ENCODE measurements at regions not wholly inside any gene's neighbourhood (a gene's known extent, or its start where the extent isn't known, plus 50 kb on each side); places are given as distances from the start of the nearest gene placed in this dataset.
A peak's percentile ranks its signal among the peaks of the same experiment; 100 is the strongest.

GRCh38 chrX:143935601-143936000, 51.7 kb downstream of the UBE2NL start:
- no peaks in the 10 kb centered on the region for H3K36me3 ChIP-seq (ENCODE audit: control insufficient read depth in 1 of 2, insufficient read depth in 2 of 2, low read length in 1 of 2)
- WGBS, 2 donors, result 67 to 76% methylated on average over 3 of the region's 3 CpGs
- H3K27ac ChIP-seq (ENCODE audit: low read depth in 1 of 2, low read length in 2 of 2), result no peak overlapping the region
- DNase-seq (no peak), ATAC-seq (ENCODE audit: low FRiP score) (no peak)
- H3K9me3 ChIP-seq (ENCODE audit: control insufficient read depth, low read length), result no peaks in the 10 kb centered on the region
- no peak overlapping the region for H3K4me3 ChIP-seq (ENCODE audit: low read length in 2 of 2)
- intact Hi-C loops (cut with DNase I), result no loop called here
- H3K27me3 ChIP-seq (ENCODE audit: control insufficient read depth in 1 of 2, insufficient read depth in 2 of 2, low read length in 1 of 2), result no peaks in the 10 kb centered on the region
- H3K4me1 ChIP-seq (ENCODE audit: control insufficient read depth in 1 of 2, insufficient read depth in 2 of 2, low read length in 2 of 2), result no peaks in the 10 kb centered on the region

GRCh38 chrX:143940119-143940518, 56.2 kb downstream of the UBE2NL start:
- H3K27ac ChIP-seq (ENCODE audit: low read depth in 1 of 2, low read length in 2 of 2), result no peak overlapping the region
- no peak for ATAC-seq (ENCODE audit: low FRiP score)
- no peaks in the 10 kb centered on the region for H3K27me3 ChIP-seq (ENCODE audit: control insufficient read depth in 1 of 2, insufficient read depth in 2 of 2, low read length in 1 of 2)
- DNase-seq, result no peak
- H3K4me1 ChIP-seq (ENCODE audit: control insufficient read depth in 1 of 2, insufficient read depth in 2 of 2, low read length in 2 of 2), result no peaks in the 10 kb centered on the region
- H3K4me3 ChIP-seq (ENCODE audit: low read length in 2 of 2), result no peak overlapping the region
- WGBS, 2 donors, result 65 to 66% methylated on average over 5 of the region's 5 CpGs
- intact Hi-C loops (cut with DNase I), result no loop called here
- no peaks in the 10 kb centered on the region for H3K36me3 ChIP-seq (ENCODE audit: control insufficient read depth in 1 of 2, insufficient read depth in 2 of 2, low read length in 1 of 2)
- no peaks in the 10 kb centered on the region for H3K9me3 ChIP-seq (ENCODE audit: control insufficient read depth, low read length)

GRCh38 chrX:143945171-143945570, 61.3 kb downstream of the UBE2NL start:
- H3K27me3 ChIP-seq (ENCODE audit: control insufficient read depth in 1 of 2, insufficient read depth in 2 of 2, low read length in 1 of 2), result no peaks in the 10 kb centered on the region
- no peak overlapping the region for H3K4me3 ChIP-seq (ENCODE audit: low read length in 2 of 2)
- H3K36me3 ChIP-seq (ENCODE audit: control insufficient read depth in 1 of 2, insufficient read depth in 2 of 2, low read length in 1 of 2), result no peaks in the 10 kb centered on the region
- no peaks in the 10 kb centered on the region for H3K4me1 ChIP-seq (ENCODE audit: control insufficient read depth in 1 of 2, insufficient read depth in 2 of 2, low read length in 2 of 2)
- WGBS, 2 donors, result 58 to 70% methylated on average over 2 of the region's 2 CpGs
- no peaks in the 10 kb centered on the region for H3K9me3 ChIP-seq (ENCODE audit: control insufficient read depth, low read length)
- ATAC-seq (ENCODE audit: low FRiP score), result no peak
- H3K27ac ChIP-seq (ENCODE audit: low read depth in 1 of 2, low read length in 2 of 2), result no peak overlapping the region
- no peak for DNase-seq
- intact Hi-C loops (cut with DNase I), result no loop called here

GRCh38 chrX:143964549-143964948, 80.7 kb downstream of the UBE2NL start:
- no peaks in the 10 kb centered on the region for H3K36me3 ChIP-seq (ENCODE audit: control insufficient read depth in 1 of 2, insufficient read depth in 2 of 2, low read length in 1 of 2)
- no peak overlapping the region for H3K4me3 ChIP-seq (ENCODE audit: low read length in 2 of 2)
- 67 to 77% methylated on average over 6 of the region's 6 CpGs for WGBS, 2 donors
- H3K27ac ChIP-seq (ENCODE audit: low read depth in 1 of 2, low read length in 2 of 2), result no peak overlapping the region
- no peak for DNase-seq
- ATAC-seq (ENCODE audit: low FRiP score), result no peak
- intact Hi-C loops (cut with DNase I), result no loop called here
- no peaks in the 10 kb centered on the region for H3K9me3 ChIP-seq (ENCODE audit: control insufficient read depth, low read length)
- no peaks in the 10 kb centered on the region for H3K4me1 ChIP-seq (ENCODE audit: control insufficient read depth in 1 of 2, insufficient read depth in 2 of 2, low read length in 2 of 2)
- no peaks in the 10 kb centered on the region for H3K27me3 ChIP-seq (ENCODE audit: control insufficient read depth in 1 of 2, insufficient read depth in 2 of 2, low read length in 1 of 2)

DNA sequence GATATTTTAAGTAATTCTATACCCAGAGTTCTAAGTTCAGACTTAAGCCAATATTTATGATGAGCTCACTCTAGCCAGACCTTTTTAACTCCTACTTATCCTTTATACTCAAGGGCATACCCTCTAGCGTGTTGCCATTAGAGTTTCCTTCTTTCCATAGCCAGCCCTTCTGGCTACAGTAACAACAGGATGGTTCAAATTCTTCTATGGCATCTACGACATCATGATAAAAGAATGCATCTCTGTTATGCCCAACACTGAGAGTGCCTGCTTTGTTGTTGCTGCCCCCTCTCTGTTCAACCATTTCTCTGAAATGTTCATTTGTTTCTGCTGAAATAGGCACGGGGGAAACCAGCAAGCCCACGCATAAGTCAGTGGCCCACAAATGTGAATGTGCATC, 104.5 kb downstream of the UBE2NL start:
- WGBS, 2 donors, result 42 to 43% methylated on average over 4 of the region's 4 CpGs

GRCh38 chrX:143994206-143994605, 110.3 kb downstream of the UBE2NL start:
- Histone ChIP-seq H3K27me3 (ENCODE audit: control insufficient read depth in 1 of 2, insufficient read depth in 2 of 2, low read length in 1 of 2) (no peaks in the 10 kb centered on the region), H3K4me3 (ENCODE audit: low read length in 2 of 2) (no peak overlapping the region), H3K4me1 (ENCODE audit: control insufficient read depth in 1 of 2, insufficient read depth in 2 of 2, low read length in 2 of 2) (no peaks in the 10 kb centered on the region), H3K36me3 (ENCODE audit: control insufficient read depth in 1 of 2, insufficient read depth in 2 of 2, low read length in 1 of 2) (no peaks in the 10 kb centered on the region), H3K27ac (ENCODE audit: low read depth in 1 of 2, low read length in 2 of 2) (no peak overlapping the region), H3K9me3 (ENCODE audit: control insufficient read depth, low read length) (no peaks in the 10 kb centered on the region)
- DNase-seq, result no peak
- ATAC-seq (ENCODE audit: low FRiP score), result no peak
- 68 to 71% methylated on average over 1 of the region's 1 CpG for WGBS, 2 donors
- intact Hi-C loops (cut with DNase I), result no loop called here

More for the DNA sequence above, 104.5 kb downstream of the UBE2NL start:
- ATAC-seq (ENCODE audit: low FRiP score), result no peak
- Histone ChIP-seq H3K36me3 (ENCODE audit: control insufficient read depth in 1 of 2, insufficient read depth in 2 of 2, low read length in 1 of 2) (no peaks in the 10 kb centered on the region), H3K9me3 (ENCODE audit: control insufficient read depth, low read length) (no peaks in the 10 kb centered on the region), H3K27ac (ENCODE audit: low read depth in 1 of 2, low read length in 2 of 2) (no peak overlapping the region), H3K27me3 (ENCODE audit: control insufficient read depth in 1 of 2, insufficient read depth in 2 of 2, low read length in 1 of 2) (no peaks in the 10 kb centered on the region), H3K4me1 (ENCODE audit: control insufficient read depth in 1 of 2, insufficient read depth in 2 of 2, low read length in 2 of 2) (no peaks in the 10 kb centered on the region), H3K4me3 (ENCODE audit: low read length in 2 of 2) (no peak overlapping the region)
- DNase-seq, result no peak
- intact Hi-C loops (cut with DNase I), result no loop called here

- DNase-seq (peak in 1 of 2 donors; percentile 53), ATAC-seq (ENCODE audit: low FRiP score) (no peak)
- H3K4me3 ChIP-seq (ENCODE audit: low read length in 2 of 2), result no peak overlapping the region
- H3K27me3 ChIP-seq (ENCODE audit: control insufficient read depth in 1 of 2, insufficient read depth in 2 of 2, low read length in 1 of 2), result no peaks in the 10 kb centered on the region
- intact Hi-C loops (cut with DNase I), result no loop called here
- H3K4me1 ChIP-seq (ENCODE audit: control insufficient read depth in 1 of 2, insufficient read depth in 2 of 2, low read length in 2 of 2), result no peaks in the 10 kb centered on the region
- 86 to 95% methylated on average over 6 of the region's 6 CpGs for WGBS, 2 donors
- H3K36me3 ChIP-seq (ENCODE audit: control insufficient read depth in 1 of 2, insufficient read depth in 2 of 2, low read length in 1 of 2), result no peaks in the 10 kb centered on the region
- H3K9me3 ChIP-seq (ENCODE audit: control insufficient read depth, low read length), result no peaks in the 10 kb centered on the region
- H3K27ac ChIP-seq (ENCODE audit: low read depth in 1 of 2, low read length in 2 of 2), result no peak overlapping the region
Observed at GRCh38 chrX:143998261-143998660, 114.4 kb downstream of the UBE2NL start.

- Histone ChIP-seq H3K27ac (ENCODE audit: low read depth in 1 of 2, low read length in 2 of 2) (no peak overlapping the region), H3K36me3 (ENCODE audit: control insufficient read depth in 1 of 2, insufficient read depth in 2 of 2, low read length in 1 of 2) (no peaks in the 10 kb centered on the region), H3K9me3 (ENCODE audit: control insufficient read depth, low read length) (no peaks in the 10 kb centered on the region), H3K4me1 (ENCODE audit: control insufficient read depth in 1 of 2, insufficient read depth in 2 of 2, low read length in 2 of 2) (no peaks in the 10 kb centered on the region), H3K27me3 (ENCODE audit: control insufficient read depth in 1 of 2, insufficient read depth in 2 of 2, low read length in 1 of 2) (no peaks in the 10 kb centered on the region), H3K4me3 (ENCODE audit: low read length in 2 of 2) (no peak overlapping the region)
- intact Hi-C loops (cut with DNase I), result no loop called here
- ATAC-seq (ENCODE audit: low FRiP score), result no peak
- no peak for DNase-seq
Observed at GRCh38 chrX:144006811-144007210, 122.9 kb downstream of the UBE2NL start.

DNA sequence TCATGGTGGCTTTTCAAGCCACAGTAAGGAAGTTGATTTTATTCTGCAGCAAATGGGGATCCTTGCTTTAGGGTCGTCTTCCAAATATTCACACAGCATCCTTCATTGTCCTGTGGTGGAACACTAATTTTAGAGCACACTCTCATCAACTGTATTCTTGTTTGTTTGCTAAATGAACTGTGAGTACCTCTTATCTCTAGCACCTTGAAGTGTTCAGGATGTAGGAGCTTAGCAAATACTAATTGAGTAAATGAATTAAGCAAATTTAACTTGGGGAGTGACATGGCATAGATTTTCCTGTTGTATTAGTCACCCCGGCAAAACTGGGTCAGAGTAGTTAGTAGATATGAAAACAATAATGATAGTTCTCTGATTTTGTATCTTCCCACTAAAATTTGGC, 156.9 kb downstream of the UBE2NL start:
- 74 to 77% methylated on average over 2 of the region's 2 CpGs for WGBS, 2 donors
- DNase-seq (no peak), ATAC-seq (ENCODE audit: low FRiP score) (no peak)

More for the DNA sequence above, 156.9 kb downstream of the UBE2NL start:
- Histone ChIP-seq H3K4me3 (ENCODE audit: low read length in 2 of 2) (no peak overlapping the region), H3K27me3 (ENCODE audit: control insufficient read depth in 1 of 2, insufficient read depth in 2 of 2, low read length in 1 of 2) (no peaks in the 10 kb centered on the region), H3K27ac (ENCODE audit: low read depth in 1 of 2, low read length in 2 of 2) (no peak overlapping the region), H3K4me1 (ENCODE audit: control insufficient read depth in 1 of 2, insufficient read depth in 2 of 2, low read length in 2 of 2) (no peaks in the 10 kb centered on the region), H3K9me3 (ENCODE audit: control insufficient read depth, low read length) (no peaks in the 10 kb centered on the region), H3K36me3 (ENCODE audit: control insufficient read depth in 1 of 2, insufficient read depth in 2 of 2, low read length in 1 of 2) (no peaks in the 10 kb centered on the region)
- intact Hi-C loops (cut with DNase I), result no loop called here

Data from aorta (tissue), 5 donors.